ENCODE measurements at regions not wholly inside any gene's neighbourhood (a gene's known extent, or its start where the extent isn't known, plus 50 kb on each side); places are given as distances from the start of the nearest gene placed in this dataset.

GRCh38 chr4:124333466-124333865 lies 379.1 kb downstream of the ANKRD50 start:
- Histone ChIP-seq H3K4ac (ENCODE audit: low read length) (no peak overlapping the region), H3K36me3 (replicated peaks in 1 of 2; ENCODE audit: control insufficient read depth in 2 of 2, insufficient read depth in 2 of 2, low read length in 2 of 2) (no peaks in the 10 kb centered on the region), H3K23ac (ENCODE audit: low read depth, low read length, poor library complexity) (no peak overlapping the region), H4K8ac (ENCODE audit: low read depth, low read length) (no peak overlapping the region), H3K14ac (ENCODE audit: low read length) (no peak overlapping the region), H3K4me2 (ENCODE audit: insufficient read depth, low read length, poor library complexity, severe bottlenecking) (no peak overlapping the region), H3K18ac (ENCODE audit: low read length) (no peak overlapping the region), H3K27me3 (ENCODE audit: control insufficient read depth in 3 of 3, insufficient read depth in 3 of 3, low read depth in 1 of 3, low read length in 3 of 3) (no peaks in the 10 kb centered on the region), H3K27ac (replicated peaks; ENCODE audit: low read length) (no peak overlapping the region), H2AFZ (ENCODE audit: low read length) (no peak overlapping the region), H3K9me3 (replicated peaks in 1 of 2; ENCODE audit: control insufficient read depth in 2 of 2, insufficient read depth in 1 of 2, low read depth in 1 of 2, low read length in 2 of 2) (no peaks in the 10 kb centered on the region), H3K9ac (ENCODE audit: low read depth, low read length, poor library complexity) (no peak overlapping the region), H2BK15ac (ENCODE audit: low read length) (no peak overlapping the region), H3K4me3 (ENCODE audit: low read length in 2 of 2) (no peak overlapping the region), H2BK12ac (ENCODE audit: low read length) (no peak overlapping the region), H3K79me1 (ENCODE audit: low read depth, low read length) (no peaks in the 10 kb centered on the region), H2BK5ac (ENCODE audit: low read length) (no peak overlapping the region), H4K91ac (ENCODE audit: low read depth, low read length, poor library complexity) (no peak overlapping the region), H3K4me1 (ENCODE audit: control insufficient read depth in 2 of 2, insufficient read depth in 1 of 2, low read depth in 1 of 2, low read length in 2 of 2) (no peaks in the 10 kb centered on the region), H2AK5ac (ENCODE audit: low read depth, low read length) (no peak overlapping the region), H2BK120ac (ENCODE audit: low read depth, low read length) (no peak overlapping the region)
- DNase-seq (ENCODE audit: low spot score), result no peak
- WGBS, 2 donors (ENCODE audit: extremely low coverage in 2 of 2, insufficient read length in 2 of 2, insufficient replicate concordance in 1 of 2), result no CpG with 5 or more reads among the region's 4 CpGs

- Histone ChIP-seq H3K4me3 (ENCODE audit: low read length in 2 of 2) (no peak overlapping the region), H3K9ac (ENCODE audit: low read depth, low read length, poor library complexity) (no peak overlapping the region)
- no CpG with 5 or more reads among the region's 3 CpGs for WGBS, 2 donors (ENCODE audit: extremely low coverage in 2 of 2, insufficient read length in 2 of 2, insufficient replicate concordance in 1 of 2)
Observed at GRCh38 chr4:124334119-124334518, 378.4 kb downstream of the ANKRD50 start.

GRCh38 chr4:124337874-124338273 lies 374.7 kb downstream of the ANKRD50 start:
- Histone ChIP-seq H3K4me1 (ENCODE audit: control insufficient read depth in 2 of 2, insufficient read depth in 1 of 2, low read depth in 1 of 2, low read length in 2 of 2) (no peaks in the 10 kb centered on the region), H4K91ac (ENCODE audit: low read depth, low read length, poor library complexity) (no peak overlapping the region), H3K14ac (ENCODE audit: low read length) (no peak overlapping the region), H3K79me1 (ENCODE audit: low read depth, low read length) (no peaks in the 10 kb centered on the region), H3K23ac (ENCODE audit: low read depth, low read length, poor library complexity) (no peak overlapping the region), H4K8ac (ENCODE audit: low read depth, low read length) (no peak overlapping the region), H3K9me3 (replicated peaks in 1 of 2; ENCODE audit: control insufficient read depth in 2 of 2, insufficient read depth in 1 of 2, low read depth in 1 of 2, low read length in 2 of 2) (no peaks in the 10 kb centered on the region), H3K36me3 (replicated peaks in 1 of 2; ENCODE audit: control insufficient read depth in 2 of 2, insufficient read depth in 2 of 2, low read length in 2 of 2) (no peaks in the 10 kb centered on the region), H3K27ac (replicated peaks; ENCODE audit: low read length) (no peak overlapping the region), H3K9ac (ENCODE audit: low read depth, low read length, poor library complexity) (no peak overlapping the region), H2BK5ac (ENCODE audit: low read length) (no peak overlapping the region), H2AFZ (ENCODE audit: low read length) (no peak overlapping the region), H2AK5ac (ENCODE audit: low read depth, low read length) (no peak overlapping the region), H3K27me3 (ENCODE audit: control insufficient read depth in 3 of 3, insufficient read depth in 3 of 3, low read depth in 1 of 3, low read length in 3 of 3) (no peaks in the 10 kb centered on the region), H3K18ac (ENCODE audit: low read length) (no peak overlapping the region), H2BK15ac (ENCODE audit: low read length) (no peak overlapping the region), H3K4ac (ENCODE audit: low read length) (no peak overlapping the region), H3K4me2 (ENCODE audit: insufficient read depth, low read length, poor library complexity, severe bottlenecking) (no peak overlapping the region), H2BK120ac (ENCODE audit: low read depth, low read length) (no peak overlapping the region), H2BK12ac (ENCODE audit: low read length) (no peak overlapping the region), H3K4me3 (ENCODE audit: low read length in 2 of 2) (no peak overlapping the region)
- DNase-seq (ENCODE audit: low spot score), result no peak
- no CpG with 5 or more reads among the region's 3 CpGs for WGBS, 2 donors (ENCODE audit: extremely low coverage in 2 of 2, insufficient read length in 2 of 2, insufficient replicate concordance in 1 of 2)

More at GRCh38 chr4:124334119-124334518, 378.4 kb downstream of the ANKRD50 start:
- H3K18ac ChIP-seq (ENCODE audit: low read length), result no peak overlapping the region
- H3K9me3 ChIP-seq (replicated peaks in 1 of 2; ENCODE audit: control insufficient read depth in 2 of 2, insufficient read depth in 1 of 2, low read depth in 1 of 2, low read length in 2 of 2), result no peaks in the 10 kb centered on the region
- no peak overlapping the region for H2BK5ac ChIP-seq (ENCODE audit: low read length)
- no peaks in the 10 kb centered on the region for H3K4me1 ChIP-seq (ENCODE audit: control insufficient read depth in 2 of 2, insufficient read depth in 1 of 2, low read depth in 1 of 2, low read length in 2 of 2)
- no peak overlapping the region for H3K23ac ChIP-seq (ENCODE audit: low read depth, low read length, poor library complexity)
- no peak overlapping the region for H2BK15ac ChIP-seq (ENCODE audit: low read length)
- peak; percentile 39 for DNase-seq (ENCODE audit: low spot score)
- H3K4me2 ChIP-seq (ENCODE audit: insufficient read depth, low read length, poor library complexity, severe bottlenecking), result no peak overlapping the region
- no peak overlapping the region for H2AK5ac ChIP-seq (ENCODE audit: low read depth, low read length)
- peak overlapping the region; percentile 51 for H2AFZ ChIP-seq (ENCODE audit: low read length)
- no peak overlapping the region for H3K4ac ChIP-seq (ENCODE audit: low read length)
- no peak overlapping the region for H4K91ac ChIP-seq (ENCODE audit: low read depth, low read length, poor library complexity)
- no peaks in the 10 kb centered on the region for H3K36me3 ChIP-seq (replicated peaks in 1 of 2; ENCODE audit: control insufficient read depth in 2 of 2, insufficient read depth in 2 of 2, low read length in 2 of 2)
- no peak overlapping the region for H2BK120ac ChIP-seq (ENCODE audit: low read depth, low read length)
- H2BK12ac ChIP-seq (ENCODE audit: low read length), result no peak overlapping the region
- H3K27me3 ChIP-seq (ENCODE audit: control insufficient read depth in 3 of 3, insufficient read depth in 3 of 3, low read depth in 1 of 3, low read length in 3 of 3), result no peaks in the 10 kb centered on the region
- H3K27ac ChIP-seq (replicated peaks; ENCODE audit: low read length), result no peak overlapping the region
- H3K79me1 ChIP-seq (ENCODE audit: low read depth, low read length), result no peaks in the 10 kb centered on the region
- no peak overlapping the region for H4K8ac ChIP-seq (ENCODE audit: low read depth, low read length)
- H3K14ac ChIP-seq (ENCODE audit: low read length), result no peak overlapping the region

- H2BK15ac ChIP-seq (ENCODE audit: low read length), result no peak overlapping the region
- no peaks in the 10 kb centered on the region for H3K4me1 ChIP-seq (ENCODE audit: control insufficient read depth in 2 of 2, insufficient read depth in 1 of 2, low read depth in 1 of 2, low read length in 2 of 2)
- H3K4me2 ChIP-seq (ENCODE audit: insufficient read depth, low read length, poor library complexity, severe bottlenecking), result no peak overlapping the region
- no peak overlapping the region for H2BK12ac ChIP-seq (ENCODE audit: low read length)
- no peak for DNase-seq (ENCODE audit: low spot score)
- no peak overlapping the region for H3K23ac ChIP-seq (ENCODE audit: low read depth, low read length, poor library complexity)
- H3K27ac ChIP-seq (replicated peaks; ENCODE audit: low read length), result no peak overlapping the region
- H3K79me1 ChIP-seq (ENCODE audit: low read depth, low read length), result no peaks in the 10 kb centered on the region
- H2AK5ac ChIP-seq (ENCODE audit: low read depth, low read length), result no peak overlapping the region
- H3K27me3 ChIP-seq (ENCODE audit: control insufficient read depth in 3 of 3, insufficient read depth in 3 of 3, low read depth in 1 of 3, low read length in 3 of 3), result no peaks in the 10 kb centered on the region
- no peaks in the 10 kb centered on the region for H3K9me3 ChIP-seq (replicated peaks in 1 of 2; ENCODE audit: control insufficient read depth in 2 of 2, insufficient read depth in 1 of 2, low read depth in 1 of 2, low read length in 2 of 2)
- no peak overlapping the region for H3K4ac ChIP-seq (ENCODE audit: low read length)
- no peaks in the 10 kb centered on the region for H3K36me3 ChIP-seq (replicated peaks in 1 of 2; ENCODE audit: control insufficient read depth in 2 of 2, insufficient read depth in 2 of 2, low read length in 2 of 2)
- H3K4me3 ChIP-seq (ENCODE audit: low read length in 2 of 2), result no peak overlapping the region
- H3K9ac ChIP-seq (ENCODE audit: low read depth, low read length, poor library complexity), result no peak overlapping the region
- no peak overlapping the region for H3K18ac ChIP-seq (ENCODE audit: low read length)
- peak overlapping the region; percentile 35 for H2AFZ ChIP-seq (ENCODE audit: low read length)
- no peak overlapping the region for H4K91ac ChIP-seq (ENCODE audit: low read depth, low read length, poor library complexity)
- WGBS, 2 donors (ENCODE audit: extremely low coverage in 2 of 2, insufficient read length in 2 of 2, insufficient replicate concordance in 1 of 2), result no CpG with 5 or more reads among the region's 3 CpGs
- no peak overlapping the region for H3K14ac ChIP-seq (ENCODE audit: low read length)
- H2BK5ac ChIP-seq (ENCODE audit: low read length), result no peak overlapping the region
- H2BK120ac ChIP-seq (ENCODE audit: low read depth, low read length), result no peak overlapping the region
- H4K8ac ChIP-seq (ENCODE audit: low read depth, low read length), result no peak overlapping the region
Observed at GRCh38 chr4:124343661-124344171, 368.8 kb downstream of the ANKRD50 start.
